ENCODE measurements at regions not wholly inside any gene's neighbourhood (a gene's known extent, or its start where the extent isn't known, plus 50 kb on each side); places are given as distances from the start of the nearest gene placed in this dataset.

DNA sequence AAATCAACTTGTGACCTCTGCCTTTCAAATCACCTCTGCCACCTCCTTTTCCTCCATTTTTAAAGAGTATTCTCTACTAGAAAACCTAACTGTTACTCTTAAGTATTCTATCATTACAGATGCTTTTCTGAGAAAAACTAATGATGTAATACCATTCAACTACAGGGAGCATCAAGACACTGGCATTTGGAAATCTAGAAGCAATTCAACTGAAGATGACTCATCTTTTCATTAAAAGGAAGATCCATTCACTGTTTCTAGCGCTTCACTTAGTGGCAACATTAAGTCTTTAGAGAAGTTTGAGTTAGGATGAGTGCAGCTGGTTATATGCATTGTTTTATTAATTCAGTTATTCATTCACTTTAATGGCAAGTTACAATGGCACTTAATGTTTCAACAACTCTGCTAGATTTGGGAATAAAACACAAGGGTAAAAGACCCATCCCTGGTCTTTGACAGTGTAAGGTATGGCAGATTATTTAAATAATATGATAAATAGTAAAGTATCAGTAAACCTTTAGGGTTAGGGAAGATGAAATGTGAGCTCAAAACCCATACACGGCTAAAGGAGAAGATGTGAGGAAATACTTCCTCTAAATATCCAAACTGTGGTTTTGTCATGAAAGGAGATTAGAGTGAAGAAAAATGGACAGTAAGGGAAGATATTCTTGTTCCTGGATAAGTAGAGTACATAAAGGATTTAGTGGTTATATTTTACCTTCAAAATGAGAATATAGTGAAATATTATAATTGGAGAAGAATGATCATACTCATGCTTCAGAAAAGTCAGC, 61.7 kb downstream of the KCNJ2 start:
- H3K9me3 ChIP-seq = no peaks in the 10 kb centered on the region
- TF ChIP-seq, protein P1, sequence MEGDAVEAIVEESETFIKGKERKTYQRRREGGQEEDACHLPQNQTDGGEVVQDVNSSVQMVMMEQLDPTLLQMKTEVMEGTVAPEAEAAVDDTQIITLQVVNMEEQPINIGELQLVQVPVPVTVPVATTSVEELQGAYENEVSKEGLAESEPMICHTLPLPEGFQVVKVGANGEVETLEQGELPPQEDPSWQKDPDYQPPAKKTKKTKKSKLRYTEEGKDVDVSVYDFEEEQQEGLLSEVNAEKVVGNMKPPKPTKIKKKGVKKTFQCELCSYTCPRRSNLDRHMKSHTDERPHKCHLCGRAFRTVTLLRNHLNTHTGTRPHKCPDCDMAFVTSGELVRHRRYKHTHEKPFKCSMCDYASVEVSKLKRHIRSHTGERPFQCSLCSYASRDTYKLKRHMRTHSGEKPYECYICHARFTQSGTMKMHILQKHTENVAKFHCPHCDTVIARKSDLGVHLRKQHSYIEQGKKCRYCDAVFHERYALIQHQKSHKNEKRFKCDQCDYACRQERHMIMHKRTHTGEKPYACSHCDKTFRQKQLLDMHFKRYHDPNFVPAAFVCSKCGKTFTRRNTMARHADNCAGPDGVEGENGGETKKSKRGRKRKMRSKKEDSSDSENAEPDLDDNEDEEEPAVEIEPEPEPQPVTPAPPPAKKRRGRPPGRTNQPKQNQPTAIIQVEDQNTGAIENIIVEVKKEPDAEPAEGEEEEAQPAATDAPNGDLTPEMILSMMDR (IDR thresholded peaks at IDR 0.05) = no peak
- no peaks in the 10 kb centered on the region for H3K36me3 ChIP-seq
- no peak for DNase-seq
- no peak overlapping the region for H3K27ac ChIP-seq
- no peaks in the 10 kb centered on the region for H3K4me1 ChIP-seq
- no peak overlapping the region for H3K4me3 ChIP-seq
- no peaks in the 10 kb centered on the region for H3K27me3 ChIP-seq
- intact Hi-C loops (cut with DNase I; ENCODE audit: low total_unique reads) = no loop called here

DNA sequence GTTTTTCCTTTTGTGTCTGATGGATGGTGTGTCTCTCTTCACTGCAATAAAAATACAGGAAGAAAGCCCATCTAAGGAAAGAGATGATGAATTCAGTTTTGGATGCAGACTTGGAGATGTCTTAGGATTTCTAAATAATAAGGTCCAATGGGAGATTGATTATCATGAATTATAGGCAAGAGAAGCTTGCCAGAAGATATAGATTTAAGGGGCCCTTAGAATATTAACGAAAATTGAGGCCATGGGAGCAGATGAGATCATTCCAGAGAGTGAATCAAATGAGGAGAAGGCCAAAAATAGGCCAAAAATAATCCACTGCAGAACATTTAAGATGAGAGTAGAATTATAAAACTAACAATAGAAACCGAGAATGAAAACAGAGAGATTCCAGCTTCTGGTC, 63.1 kb downstream of the KCNJ2 start:
- no peaks in the 10 kb centered on the region for H3K9me3 ChIP-seq
- no peak overlapping the region for H3K4me3 ChIP-seq
- no peaks in the 10 kb centered on the region for H3K27me3 ChIP-seq
- H3K4me1 ChIP-seq = no peaks in the 10 kb centered on the region
- H3K36me3 ChIP-seq = no peaks in the 10 kb centered on the region
- no peak overlapping the region for H3K27ac ChIP-seq
- no peak for DNase-seq
- TF ChIP-seq, protein P1 (IDR thresholded peaks at IDR 0.05) = no peak
- intact Hi-C loops (cut with DNase I; ENCODE audit: low total_unique reads) = no loop called here

DNA sequence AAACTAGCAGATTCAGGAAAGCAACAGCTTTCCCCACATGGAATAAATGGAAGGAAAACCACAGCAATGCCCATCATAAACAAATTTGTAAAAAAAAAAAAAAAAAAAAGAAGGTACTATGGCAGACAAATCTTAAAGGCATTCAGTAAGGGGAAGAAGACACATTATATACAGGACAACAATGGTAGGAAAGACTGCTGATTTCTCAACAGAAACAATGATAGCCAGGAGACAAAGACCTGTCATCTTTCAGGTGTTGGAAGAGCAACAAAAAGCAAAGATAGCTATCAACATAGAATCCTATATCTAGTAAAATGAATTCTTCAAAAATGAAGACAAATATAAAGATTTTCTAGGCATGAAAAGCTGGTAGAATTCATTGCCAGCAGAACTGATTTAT, 65.9 kb downstream of the KCNJ2 start:
- Histone ChIP-seq H3K27me3 (no peaks in the 10 kb centered on the region), H3K4me1 (no peaks in the 10 kb centered on the region), H3K36me3 (no peaks in the 10 kb centered on the region), H3K27ac (no peak overlapping the region), H3K4me3 (no peak overlapping the region), H3K9me3 (no peaks in the 10 kb centered on the region)
- TF ChIP-seq, protein P1 (IDR thresholded peaks at IDR 0.05) = no peak
- intact Hi-C loops (cut with DNase I; ENCODE audit: low total_unique reads) = no loop called here
- no peak for DNase-seq

DNA sequence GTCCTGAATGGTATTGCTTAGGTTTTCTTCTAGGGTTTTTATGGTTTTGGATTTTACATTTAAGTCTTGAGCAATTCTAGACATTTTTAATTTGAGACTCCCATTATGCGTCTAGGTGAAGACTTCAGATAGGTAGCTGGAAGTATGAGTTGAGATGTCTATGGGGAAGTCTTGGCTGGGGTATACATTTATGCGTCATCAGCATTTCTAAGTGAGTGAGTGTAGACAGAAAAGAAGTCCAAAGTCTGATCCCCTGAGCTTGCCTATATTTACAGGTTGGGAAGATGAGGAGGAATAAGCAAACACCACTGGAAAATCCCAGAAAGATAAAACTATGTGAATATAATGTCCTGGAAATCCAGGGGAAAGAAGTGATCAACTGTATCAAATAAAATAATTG, 68.9 kb downstream of the KCNJ2 start:
- Histone ChIP-seq H3K4me1 (no peaks in the 10 kb centered on the region), H3K27me3 (no peaks in the 10 kb centered on the region), H3K36me3 (no peaks in the 10 kb centered on the region), H3K9me3 (no peaks in the 10 kb centered on the region), H3K27ac (no peak overlapping the region), H3K4me3 (no peak overlapping the region)
- TF ChIP-seq, protein P1 (IDR thresholded peaks at IDR 0.05) = no peak
- intact Hi-C loops (cut with DNase I; ENCODE audit: low total_unique reads) = no loop called here
- DNase-seq = no peak

DNA sequence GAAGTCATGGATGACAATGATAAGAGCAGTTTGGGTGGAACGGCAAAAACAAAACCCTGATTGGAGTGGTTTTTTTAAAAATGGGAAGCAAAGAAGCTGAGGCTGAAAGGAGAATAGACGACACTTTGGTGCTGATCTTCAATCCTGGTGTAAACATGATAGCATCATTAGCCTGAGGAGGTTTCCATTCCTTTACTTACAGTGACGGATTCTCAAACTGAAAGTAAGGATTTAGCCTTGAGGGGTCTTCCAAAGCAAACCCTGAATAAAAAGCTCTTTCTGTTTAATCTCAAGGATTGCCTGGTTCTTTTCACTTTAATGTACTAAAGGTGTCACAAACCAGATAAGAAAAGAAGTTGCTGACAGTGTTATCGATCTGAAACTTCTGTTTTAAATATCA, 69.3 kb downstream of the KCNJ2 start:
- no peaks in the 10 kb centered on the region for H3K4me1 ChIP-seq
- no peaks in the 10 kb centered on the region for H3K27me3 ChIP-seq
- H3K9me3 ChIP-seq = no peaks in the 10 kb centered on the region
- no peak overlapping the region for H3K27ac ChIP-seq
- H3K4me3 ChIP-seq = no peak overlapping the region
- no peak for DNase-seq
- intact Hi-C loops (cut with DNase I; ENCODE audit: low total_unique reads) = no loop called here
- TF ChIP-seq, protein P1 (IDR thresholded peaks at IDR 0.05) = no peak
- H3K36me3 ChIP-seq = no peaks in the 10 kb centered on the region

Data from tibial artery (tissue), 4 donors.